ENCODE measurements at regions not wholly inside any gene's neighbourhood (a gene's known extent, or its start where the extent isn't known, plus 50 kb on each side); places are given as distances from the start of the nearest gene placed in this dataset.
"Not testable (repeated sequence)": the region's sequence is repeated elsewhere in the genome, so short reads cannot be mapped to it uniquely, and the experiment has no call there.

- Histone ChIP-seq H3K4me1 (ENCODE audit: insufficient read depth, low read length, poor library complexity, severe bottlenecking) (no peaks in the 10 kb centered on the region), H3K9me2 (replicated peaks; ENCODE audit: low read depth, low read length) (no peaks in the 10 kb centered on the region), H3K4me2 (ENCODE audit: low read depth, low read length, poor library complexity, severe bottlenecking) (no peak overlapping the region), H2AFZ (ENCODE audit: low read length) (no peak overlapping the region), H3K9ac (ENCODE audit: low read depth, low read length, poor library complexity, severe bottlenecking) (no peak overlapping the region), H3K9me3 (ENCODE audit: insufficient read depth, low read depth, low read length) (no peaks in the 10 kb centered on the region), H3F3A (ENCODE audit: low read depth) (no peaks in the 10 kb centered on the region), H3K4me3 (ENCODE audit: low read length, poor library complexity, severe bottlenecking) (no peak overlapping the region), H3K79me2 (ENCODE audit: insufficient read depth, low read length) (no peaks in the 10 kb centered on the region), H3K36me3 (ENCODE audit: insufficient read depth, low read length) (no peaks in the 10 kb centered on the region), H4K20me1 (ENCODE audit: insufficient read depth, low read length, poor library complexity, severe bottlenecking) (no peaks in the 10 kb centered on the region), H3K27me3 (ENCODE audit: insufficient read depth, low read length, poor library complexity, severe bottlenecking) (no peaks in the 10 kb centered on the region)
- no peak for TF ChIP-seq EZH2phosphoT487 (IDR thresholded peaks at IDR 0.05; ENCODE audit: borderline replicate concordance)
- TF ChIP-seq CTCF (conservative IDR thresholded peaks at IDR 0.05; ENCODE audit: low read length), result no peak
Observed at GRCh38 chr20:19921284-19921793, 95.8 kb upstream of the NAA20 start.

- not testable (repeated sequence) for H2AFZ ChIP-seq (ENCODE audit: low read length); H4K20me1 ChIP-seq (ENCODE audit: insufficient read depth, low read length, poor library complexity, severe bottlenecking); H3K9me3 ChIP-seq (ENCODE audit: insufficient read depth, low read depth, low read length); H3F3A ChIP-seq (ENCODE audit: low read depth); H3K36me3 ChIP-seq (ENCODE audit: insufficient read depth, low read length); H3K27me3 ChIP-seq (ENCODE audit: insufficient read depth, low read length, poor library complexity, severe bottlenecking); H3K4me1 ChIP-seq (ENCODE audit: insufficient read depth, low read length, poor library complexity, severe bottlenecking); H3K9me2 ChIP-seq (replicated peaks; ENCODE audit: low read depth, low read length); H3K79me2 ChIP-seq (ENCODE audit: insufficient read depth, low read length); H3K4me3 ChIP-seq (ENCODE audit: low read length, poor library complexity, severe bottlenecking); H3K9ac ChIP-seq (ENCODE audit: low read depth, low read length, poor library complexity, severe bottlenecking); H3K4me2 ChIP-seq (ENCODE audit: low read depth, low read length, poor library complexity, severe bottlenecking)
Observed at GRCh38 chr20:19921829-19922228, 95.3 kb upstream of the NAA20 start.

- Histone ChIP-seq H3K27me3 (ENCODE audit: insufficient read depth, low read length, poor library complexity, severe bottlenecking) (no peaks in the 10 kb centered on the region), H3K36me3 (ENCODE audit: insufficient read depth, low read length) (no peaks in the 10 kb centered on the region), H3K4me1 (ENCODE audit: insufficient read depth, low read length, poor library complexity, severe bottlenecking) (no peaks in the 10 kb centered on the region), H2AFZ (ENCODE audit: low read length) (no peak overlapping the region), H3K79me2 (ENCODE audit: insufficient read depth, low read length) (no peaks in the 10 kb centered on the region), H4K20me1 (ENCODE audit: insufficient read depth, low read length, poor library complexity, severe bottlenecking) (no peaks in the 10 kb centered on the region), H3K4me3 (ENCODE audit: low read length, poor library complexity, severe bottlenecking) (no peak overlapping the region), H3F3A (ENCODE audit: low read depth) (no peaks in the 10 kb centered on the region), H3K9me2 (replicated peaks; ENCODE audit: low read depth, low read length) (no peaks in the 10 kb centered on the region), H3K9me3 (ENCODE audit: insufficient read depth, low read depth, low read length) (no peaks in the 10 kb centered on the region), H3K4me2 (ENCODE audit: low read depth, low read length, poor library complexity, severe bottlenecking) (no peak overlapping the region), H3K9ac (ENCODE audit: low read depth, low read length, poor library complexity, severe bottlenecking) (no peak overlapping the region)
- TF ChIP-seq EZH2phosphoT487 (IDR thresholded peaks at IDR 0.05; ENCODE audit: borderline replicate concordance) (no peak), CTCF (conservative IDR thresholded peaks at IDR 0.05; ENCODE audit: low read length) (no peak)
Observed at GRCh38 chr20:19922716-19923115, 94.4 kb upstream of the NAA20 start.

- no peak overlapping the region for H3K4me2 ChIP-seq (ENCODE audit: low read depth, low read length, poor library complexity, severe bottlenecking)
- no peak overlapping the region for H2AFZ ChIP-seq (ENCODE audit: low read length)
- no peaks in the 10 kb centered on the region for H3K4me1 ChIP-seq (ENCODE audit: insufficient read depth, low read length, poor library complexity, severe bottlenecking)
- no peak overlapping the region for H3K4me3 ChIP-seq (ENCODE audit: low read length, poor library complexity, severe bottlenecking)
- no peaks in the 10 kb centered on the region for H3K9me3 ChIP-seq (ENCODE audit: insufficient read depth, low read depth, low read length)
- no peaks in the 10 kb centered on the region for H4K20me1 ChIP-seq (ENCODE audit: insufficient read depth, low read length, poor library complexity, severe bottlenecking)
- TF ChIP-seq CTCF (conservative IDR thresholded peaks at IDR 0.05; ENCODE audit: low read length), result no peak
- TF ChIP-seq EZH2phosphoT487 (IDR thresholded peaks at IDR 0.05; ENCODE audit: borderline replicate concordance), result no peak
- no peaks in the 10 kb centered on the region for H3K9me2 ChIP-seq (replicated peaks; ENCODE audit: low read depth, low read length)
- H3K27me3 ChIP-seq (ENCODE audit: insufficient read depth, low read length, poor library complexity, severe bottlenecking), result no peaks in the 10 kb centered on the region
- no peaks in the 10 kb centered on the region for H3K79me2 ChIP-seq (ENCODE audit: insufficient read depth, low read length)
- no peaks in the 10 kb centered on the region for H3K36me3 ChIP-seq (ENCODE audit: insufficient read depth, low read length)
- H3F3A ChIP-seq (ENCODE audit: low read depth), result no peaks in the 10 kb centered on the region
- H3K9ac ChIP-seq (ENCODE audit: low read depth, low read length, poor library complexity, severe bottlenecking), result no peak overlapping the region
Observed at GRCh38 chr20:19923762-19924161, 93.4 kb upstream of the NAA20 start.

Measured in Loucy (cell line).